Posterior vena cava (tissue), 2 donors: ENCODE measurements at regions not wholly inside any gene's neighbourhood (a gene's known extent, or its start where the extent isn't known, plus 50 kb on each side); places are given as distances from the start of the nearest gene placed in this dataset.
"Not testable (repeated sequence)": the region's sequence is repeated elsewhere in the genome, so short reads cannot be mapped to it uniquely, and the experiment has no call there.

ENCODE experiments used
- DNase-seq: peaks from one replicate; pipeline ENCODE4 v3.0.0-alpha.2; 2020; ENCODE audit warnings: low spot score
- intact Hi-C, 2 donors: fragments of 100-400 bp; cut with DNase I; formaldehyde crosslinking; loops; one replicate each; pipeline versions ENCODE4 v1.14.1 to v1.14.2; 2022 to 2023
- donor health status: DM: yes; HTN: yes; CAD: no.
- donor health status: DM: yes; HTN: yes; CAD: no.

GRCh38 chr1:219045246-219045645, 128.4 kb upstream of the LYPLAL1 start:
- intact Hi-C loops, result no loop called here
- no peak for DNase-seq

GRCh38 chr1:219049501-219049900, 124.2 kb upstream of the LYPLAL1 start:
- DNase-seq, result no peak
- intact Hi-C loops, result no loop called here

- intact Hi-C loops, result no loop called here
- no peak for DNase-seq
Measured at GRCh38 chr1:219050086-219050821, 123.4 kb upstream of the LYPLAL1 start.

GRCh38 chr1:219050822-219051125, 122.9 kb upstream of the LYPLAL1 start:
- DNase-seq, result no peak
- intact Hi-C loops, result no loop called here

- no peak for DNase-seq
- intact Hi-C loops, result no loop called here
Measured at GRCh38 chr1:219051547-219051946, 122.1 kb upstream of the LYPLAL1 start.

- DNase-seq, result no peak
- intact Hi-C loops, result no loop called here
Measured at GRCh38 chr1:219058891-219059820, 114.5 kb upstream of the LYPLAL1 start.

- intact Hi-C loops, result no loop called here
- no peak for DNase-seq
Measured at GRCh38 chr1:219060798-219061197, 112.9 kb upstream of the LYPLAL1 start.

GRCh38 chr1:219062161-219062560, 111.5 kb upstream of the LYPLAL1 start:
- intact Hi-C loops, result no loop called here
- no peak for DNase-seq

GRCh38 chr1:219066098-219066497, 107.6 kb upstream of the LYPLAL1 start:
- intact Hi-C loops, result no loop called here
- DNase-seq, result no peak

GRCh38 chr1:219066631-219067349, 106.9 kb upstream of the LYPLAL1 start:
- intact Hi-C loops, result no loop called here
- no peak for DNase-seq

GRCh38 chr1:219067350-219067712, 106.3 kb upstream of the LYPLAL1 start:
- intact Hi-C loops, result no loop called here
- no peak for DNase-seq

- intact Hi-C loops, result loop anchor here in 1 of 2 donors (10.0 kb wide), 1 partner anchor 726 kb away; the partner anchor contains the start of gene TGFB2
- not testable (repeated sequence) for DNase-seq
Measured at GRCh38 chr1:219070395-219070794, 103.3 kb upstream of the LYPLAL1 start.

- DNase-seq, result no peak
- intact Hi-C loops, result loop anchor here in 1 of 2 donors (10.0 kb wide), 1 partner anchor 726 kb away; the partner anchor contains the start of gene TGFB2
Measured at GRCh38 chr1:219071209-219071608, 102.5 kb upstream of the LYPLAL1 start.

GRCh38 chr1:219072329-219072728, 101.3 kb upstream of the LYPLAL1 start:
- DNase-seq, result no peak
- intact Hi-C loops, result loop anchor here in 1 of 2 donors (10.0 kb wide), 1 partner anchor 728 kb away; the partner anchor contains the start of gene TGFB2

- intact Hi-C loops, result loop anchor here in 1 of 2 donors (10.0 kb wide), 1 partner anchor 729 kb away; the partner anchor contains the start of gene TGFB2
- DNase-seq, result no peak
Measured at GRCh38 chr1:219074084-219074728, 99.5 kb upstream of the LYPLAL1 start.

GRCh38 chr1:219075121-219075879, 98.4 kb upstream of the LYPLAL1 start:
- intact Hi-C loops, result loop anchor here in 1 of 2 donors (10.0 kb wide), 1 partner anchor 730 kb away; the partner anchor contains the start of gene TGFB2
- no peak for DNase-seq

GRCh38 chr1:219076326-219076937, 97.2 kb upstream of the LYPLAL1 start:
- intact Hi-C loops, result loop anchor here in 1 of 2 donors (10.0 kb wide), 1 partner anchor 732 kb away; the partner anchor contains the start of gene TGFB2
- DNase-seq, result no peak

GRCh38 chr1:219077767-219078166, 95.9 kb upstream of the LYPLAL1 start:
- intact Hi-C loops, result loop anchor here in 1 of 2 donors (10.0 kb wide), 1 partner anchor 733 kb away; the partner anchor contains the start of gene TGFB2
- DNase-seq, result not testable (repeated sequence)
